Suppressor macrophage (primary cell): ENCODE measurements at regions not wholly inside any gene's neighbourhood (a gene's known extent, or its start where the extent isn't known, plus 50 kb on each side); places are given as distances from the start of the nearest gene placed in this dataset.
"Not testable (repeated sequence)": the region's sequence is repeated elsewhere in the genome, so short reads cannot be mapped to it uniquely, and the experiment has no call there.

Source experiments
- DNase-seq, 4 experiments: peaks; one replicate each; pipeline ENCODE4 v3.0.0-alpha.2; 2020 to 2022

- not testable (repeated sequence) for DNase-seq
Measured at GRCh38 chr3:4077278-4077677, 225.9 kb upstream of the SETMAR start.

DNA sequence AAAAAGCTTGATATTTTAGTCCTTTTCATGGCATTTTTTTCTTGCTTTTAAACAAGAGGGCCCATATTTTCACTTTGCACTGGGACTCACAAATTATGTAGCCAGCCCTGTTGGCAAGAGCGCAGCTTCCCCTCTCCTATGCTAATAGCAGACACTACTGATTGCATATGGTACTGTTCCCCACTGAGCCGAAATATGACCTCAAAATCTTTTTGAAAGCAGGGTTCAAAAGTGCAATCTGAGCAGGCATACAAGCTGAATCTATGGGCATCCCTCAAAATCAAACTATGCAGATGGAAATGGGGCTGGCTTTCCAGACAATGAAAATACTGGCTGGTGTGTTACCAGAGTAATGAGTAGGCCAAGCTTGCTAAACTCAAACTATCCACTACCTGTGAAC is 225.2 kb upstream of the SETMAR start:
- no peak for DNase-seq

DNA sequence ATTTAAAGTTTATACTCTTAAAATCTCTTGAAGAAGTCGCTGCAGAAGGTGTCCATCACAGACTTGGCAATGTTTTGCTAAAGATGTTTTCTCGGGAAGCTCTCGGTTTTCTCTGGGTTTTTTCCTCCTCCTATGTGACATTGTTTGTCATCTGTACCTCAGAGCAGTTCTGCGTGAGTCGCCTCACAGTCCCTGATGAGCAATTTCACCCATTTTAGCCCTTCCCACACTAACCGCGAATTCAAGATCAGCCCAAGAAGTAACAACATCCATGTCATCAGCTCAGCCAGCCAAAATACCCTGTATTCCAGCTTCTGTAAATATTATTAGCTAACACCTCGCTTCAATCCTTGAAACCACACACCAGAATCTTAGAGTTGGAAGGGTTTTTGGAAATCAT is 224.3 kb upstream of the SETMAR start:
- DNase-seq, result peak in 2 of 4 experiments; percentile 5 to 15

DNA sequence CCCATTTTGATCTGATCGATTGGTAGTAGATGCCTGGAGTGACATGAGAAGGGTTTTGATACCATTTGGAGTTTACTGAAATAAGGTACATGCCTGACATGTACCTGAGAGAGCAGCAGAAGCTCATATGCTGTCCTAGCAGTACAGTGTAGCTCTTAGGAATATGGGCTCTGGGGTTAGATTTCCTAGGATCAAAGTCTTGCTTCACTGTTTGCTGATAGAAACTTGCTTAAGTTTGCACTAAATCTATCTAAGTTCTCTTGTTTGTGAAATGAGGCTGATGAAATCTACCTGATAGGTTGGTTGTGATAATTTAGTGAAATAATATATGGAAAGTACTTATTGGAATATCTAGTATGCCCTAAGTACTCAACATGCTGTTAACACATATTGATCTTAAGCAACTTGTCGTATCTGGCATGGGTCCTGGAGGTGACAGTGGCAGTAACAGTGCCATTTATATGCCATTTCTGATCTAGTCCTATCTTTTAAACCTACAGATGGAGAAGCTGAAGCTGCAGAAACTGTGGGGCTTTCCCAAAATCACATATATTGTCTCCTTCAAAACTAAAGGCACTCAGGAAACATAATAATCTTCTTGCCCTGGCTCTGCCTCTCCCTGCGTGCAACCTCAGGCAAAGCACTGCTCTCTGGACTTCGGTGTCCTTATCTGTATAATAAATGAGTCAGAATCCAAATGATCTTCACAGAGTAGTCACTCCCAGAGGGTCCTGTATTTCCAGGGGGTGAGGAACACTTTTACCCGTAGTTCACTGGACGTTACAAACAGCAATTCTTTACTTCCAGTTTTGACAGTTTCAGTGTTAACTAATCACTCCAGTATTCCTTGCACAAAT is 223.6 kb upstream of the SETMAR start:
- no peak for DNase-seq

GRCh38 chr3:4083225-4084015 is 219.7 kb upstream of the SETMAR start:
- no peak for DNase-seq

DNA sequence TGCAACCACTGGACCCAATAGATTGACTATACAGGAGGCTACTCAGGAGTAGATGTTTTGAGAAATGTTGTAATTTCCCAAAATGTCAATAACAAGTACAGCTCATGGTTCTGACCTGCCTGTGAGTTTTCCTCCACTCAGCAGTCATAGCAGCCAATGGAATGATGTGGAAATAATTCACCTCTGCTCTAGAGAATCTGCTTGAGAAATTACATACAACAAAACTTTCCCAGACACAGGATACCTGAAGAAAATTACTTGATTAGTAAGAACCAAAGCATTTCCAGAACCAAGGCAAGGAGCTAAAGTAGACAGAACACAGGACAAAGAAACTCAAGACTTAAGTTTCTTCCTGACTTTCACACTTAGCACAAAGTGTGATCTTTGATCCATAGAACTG is 218.9 kb upstream of the SETMAR start:
- no peak for DNase-seq

- not testable (repeated sequence) for DNase-seq
Measured at GRCh38 chr3:4086662-4087061, 216.5 kb upstream of the SETMAR start.

DNA sequence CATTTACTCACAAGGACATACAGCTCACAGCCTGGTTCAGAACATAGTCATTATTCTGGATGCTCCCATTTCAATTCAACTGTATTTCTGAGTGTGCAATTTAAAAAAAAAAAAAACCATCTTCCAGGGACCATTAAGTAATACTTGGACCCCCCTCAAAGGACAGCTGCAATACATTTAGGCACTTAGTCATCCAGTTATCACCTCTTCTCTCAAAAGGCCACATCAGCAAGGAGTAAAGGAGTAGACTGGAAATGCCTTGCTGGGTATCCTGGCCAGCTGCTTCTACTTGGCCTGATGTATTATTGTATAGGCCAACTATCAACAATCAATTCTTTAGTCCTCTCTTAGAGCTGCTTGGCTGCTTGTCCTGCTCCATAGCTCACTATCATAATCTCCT is 211.4 kb upstream of the SETMAR start:
- DNase-seq, result no peak

- no peak for DNase-seq
Measured at GRCh38 chr3:4097801-4098200, 205.4 kb upstream of the SETMAR start.

GRCh38 chr3:4099607-4100006 is 203.6 kb upstream of the SETMAR start:
- no peak for DNase-seq

GRCh38 chr3:4107430-4107829 is 195.7 kb upstream of the SETMAR start:
- no peak for DNase-seq

- DNase-seq, result peak in 1 of 4 experiments; percentile 11
Measured at GRCh38 chr3:4113811-4114522, 189.2 kb upstream of the SETMAR start.

DNA sequence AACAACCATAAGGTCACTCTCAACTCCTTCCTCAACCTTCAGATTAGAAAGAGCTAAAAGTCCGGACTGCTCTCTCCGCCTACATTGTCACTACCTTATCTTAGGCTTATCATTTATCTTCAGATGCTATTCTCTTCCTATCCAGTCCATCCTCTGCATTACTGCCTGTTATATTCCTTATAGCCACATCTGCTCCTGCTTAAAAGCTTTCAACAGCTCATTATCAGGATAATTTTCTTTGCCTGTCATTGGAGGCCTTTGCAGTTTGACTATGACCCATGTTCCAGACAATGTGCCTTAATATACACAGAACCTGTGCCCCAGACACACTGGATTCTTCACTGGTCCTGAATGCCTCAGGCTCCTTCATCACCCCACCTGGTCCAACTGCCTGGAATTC is 184.1 kb upstream of the SETMAR start:
- DNase-seq, result no peak

DNA sequence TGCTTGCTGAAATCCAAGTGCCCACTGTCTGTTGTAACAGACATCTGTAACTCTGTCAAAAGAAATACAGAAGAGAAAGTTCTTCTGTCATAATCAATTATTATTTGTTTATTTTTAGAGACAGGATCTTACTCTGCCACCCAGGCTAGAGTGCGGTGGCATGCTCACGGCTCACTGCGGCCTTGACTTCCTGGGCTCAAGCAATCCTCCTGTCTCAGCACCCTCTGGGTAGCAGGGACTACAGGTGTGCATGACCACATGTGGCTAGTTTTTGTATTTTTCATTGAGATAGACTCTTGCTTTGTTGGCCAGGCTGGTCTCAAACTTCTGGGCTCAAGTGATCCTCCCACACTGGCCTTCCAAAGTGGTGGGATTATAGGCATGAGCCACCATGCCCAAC is 177.6 kb upstream of the SETMAR start:
- DNase-seq, result no peak

- no peak for DNase-seq
Measured at GRCh38 chr3:4138150-4138785, 164.9 kb upstream of the SETMAR start.

DNA sequence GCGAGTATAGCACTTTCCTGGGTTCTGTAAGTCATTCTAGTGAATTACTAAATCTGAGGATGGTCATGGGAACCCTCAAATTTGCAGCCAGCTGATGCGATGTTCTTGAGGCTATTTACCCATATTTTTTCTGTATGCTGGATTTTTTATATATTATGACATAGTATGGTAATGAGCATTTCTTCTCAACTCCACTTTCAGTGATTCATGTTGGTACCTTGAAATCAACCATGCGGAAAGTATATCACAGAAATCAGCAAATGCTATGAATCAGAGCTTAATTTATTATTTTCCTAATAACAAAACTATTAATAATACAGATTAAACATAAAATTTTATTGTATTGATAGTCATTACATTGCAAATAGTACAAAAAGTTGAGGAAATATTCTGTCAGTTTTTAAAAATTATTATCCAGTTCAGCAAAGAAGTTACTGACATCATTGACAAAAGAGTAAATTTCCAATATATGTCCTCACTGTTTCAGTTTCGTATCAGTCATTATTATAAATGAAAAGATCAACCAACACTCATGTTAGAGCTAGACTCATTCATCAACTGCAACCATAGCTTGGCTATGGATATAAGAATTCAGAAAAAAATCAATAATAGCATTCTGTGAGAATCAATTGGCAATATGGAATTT is 164.3 kb upstream of the SETMAR start:
- no peak for DNase-seq

GRCh38 chr3:4139462-4140140 is 163.6 kb upstream of the SETMAR start:
- DNase-seq, result no peak

DNA sequence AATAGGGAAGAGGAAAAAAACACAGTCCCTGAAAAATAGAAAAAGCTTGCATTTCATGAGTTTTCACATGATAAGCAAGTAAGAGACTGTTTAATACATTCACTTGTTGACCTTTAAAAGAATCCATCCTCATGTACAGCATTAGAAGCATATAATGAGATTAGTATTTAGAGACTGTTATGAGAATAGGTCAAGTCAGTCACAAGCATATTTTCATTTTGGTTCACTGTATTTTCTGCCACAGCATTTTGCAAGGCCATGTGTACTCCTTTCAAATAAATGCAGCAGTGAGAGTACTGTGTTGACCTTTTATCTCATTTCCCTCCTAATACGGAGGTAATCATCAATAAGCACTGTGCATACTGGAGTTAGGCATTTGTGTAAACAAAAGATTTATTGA is 162.2 kb upstream of the SETMAR start:
- DNase-seq, result no peak

- DNase-seq, result no peak
Measured at GRCh38 chr3:4147556-4148118, 155.5 kb upstream of the SETMAR start.

- DNase-seq, result peak; percentile 13 to 63 (median 44)
Measured at GRCh38 chr3:4149296-4149695, 153.9 kb upstream of the SETMAR start.

DNA sequence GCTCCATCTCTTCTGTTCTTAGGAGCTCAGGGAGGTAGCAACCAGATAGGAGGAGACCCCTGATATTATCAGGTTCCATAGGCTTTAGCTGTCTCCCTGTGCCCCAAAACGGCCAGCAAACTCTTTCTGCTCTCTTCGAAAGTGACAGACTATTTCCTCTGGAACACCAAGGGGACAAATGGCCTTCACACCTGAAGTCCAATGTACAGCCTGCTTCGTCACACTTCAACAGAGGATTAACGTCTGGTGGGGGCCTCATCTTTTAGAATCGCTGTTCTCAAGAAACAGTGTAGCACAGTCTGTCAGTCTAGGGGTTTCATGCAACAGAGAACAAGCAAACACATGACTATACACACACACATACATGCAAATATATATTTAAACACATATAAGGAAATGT is 152.4 kb upstream of the SETMAR start:
- no peak for DNase-seq
